Inferior parietal cortex (tissue), 1 donor: ENCODE measurements at regions not wholly inside any gene's neighbourhood (a gene's known extent, or its start where the extent isn't known, plus 50 kb on each side); places are given as distances from the start of the nearest gene placed in this dataset.

Experiments
- DNase-seq: peaks from one replicate; pipeline ENCODE4 v3.0.0-alpha.2; 2016; ENCODE audit errors: extremely low spot score

GRCh38 chr4:122203407-122203806 is 51.3 kb downstream of the BLTP1 start:
- DNase-seq = no peak

DNA sequence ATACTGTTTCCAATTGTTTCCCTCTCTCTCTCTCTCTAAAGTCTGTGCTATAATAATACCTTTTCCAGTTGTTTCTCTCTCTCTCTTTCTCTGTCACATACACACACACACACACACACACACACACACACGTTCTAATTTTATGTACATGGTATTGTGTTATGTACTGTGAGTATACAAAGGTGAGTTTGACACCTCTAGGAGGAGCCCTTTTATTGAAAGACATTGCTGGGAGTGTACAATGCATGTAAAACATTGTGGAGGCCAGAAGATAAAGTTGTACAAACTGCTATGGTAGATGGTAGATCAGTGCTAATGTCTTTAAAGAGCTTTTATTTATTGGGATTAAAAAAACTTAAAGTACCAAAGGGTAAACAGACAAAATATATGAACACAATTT is 53.6 kb downstream of the BLTP1 start:
- no peak for DNase-seq

DNA sequence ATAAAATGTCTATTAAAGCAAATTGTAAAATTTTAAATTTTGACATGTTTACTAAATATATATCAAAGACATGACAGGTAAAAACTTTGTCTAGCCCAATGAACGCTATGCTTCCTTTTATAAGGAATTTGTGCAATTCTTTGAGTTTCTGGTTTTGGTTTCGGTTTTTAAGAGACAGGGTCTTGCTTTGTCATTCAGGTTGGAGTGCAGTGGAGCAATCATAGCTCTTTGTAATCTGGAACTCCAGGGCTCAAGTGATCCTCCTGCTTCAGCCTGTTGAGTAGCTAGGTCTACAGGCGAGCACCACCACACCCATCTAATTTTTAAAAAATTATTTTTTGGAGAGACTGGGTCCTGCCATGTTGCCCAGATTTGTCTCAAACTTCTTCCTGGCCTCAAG is 60.7 kb downstream of the BLTP1 start:
- no peak for DNase-seq

DNA sequence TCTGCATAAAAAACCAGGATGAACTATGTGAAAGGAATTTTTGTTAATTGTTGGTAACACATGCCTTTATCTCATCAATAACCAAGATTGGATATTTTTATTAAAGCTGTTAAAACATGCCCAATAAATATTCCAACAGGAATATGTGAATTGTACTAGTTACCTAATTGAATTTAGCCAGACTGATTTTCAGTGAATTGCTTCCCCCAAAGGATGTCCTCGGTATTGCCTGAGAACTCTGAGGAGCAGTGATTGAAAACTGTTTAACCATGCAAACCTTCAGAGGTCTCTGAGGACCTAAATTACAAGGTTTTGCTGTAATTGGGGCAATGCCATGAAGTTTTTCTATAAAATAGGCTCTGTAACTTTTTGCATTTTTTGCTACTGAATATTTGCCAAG is 66.6 kb downstream of the BLTP1 start:
- peak; percentile 9 for DNase-seq

DNA sequence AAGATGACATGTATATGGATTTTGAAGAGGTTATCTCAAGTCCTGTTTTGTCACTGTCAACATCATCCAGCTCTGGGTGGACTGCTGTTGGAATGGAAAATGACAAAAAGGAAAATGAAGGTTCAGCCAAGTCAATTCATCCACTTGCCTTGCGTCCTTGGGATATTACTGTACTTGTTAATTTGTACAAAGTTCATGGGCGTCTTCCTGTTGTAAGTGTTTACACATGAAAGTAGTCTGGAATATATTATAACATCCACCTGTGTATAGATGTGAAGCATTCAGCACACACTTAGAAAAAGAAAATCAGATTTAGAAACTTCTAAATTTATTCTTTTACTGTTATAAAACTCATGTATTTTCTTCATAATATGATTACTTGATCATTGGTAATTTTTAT is 67.2 kb downstream of the BLTP1 start:
- DNase-seq = no peak

DNA sequence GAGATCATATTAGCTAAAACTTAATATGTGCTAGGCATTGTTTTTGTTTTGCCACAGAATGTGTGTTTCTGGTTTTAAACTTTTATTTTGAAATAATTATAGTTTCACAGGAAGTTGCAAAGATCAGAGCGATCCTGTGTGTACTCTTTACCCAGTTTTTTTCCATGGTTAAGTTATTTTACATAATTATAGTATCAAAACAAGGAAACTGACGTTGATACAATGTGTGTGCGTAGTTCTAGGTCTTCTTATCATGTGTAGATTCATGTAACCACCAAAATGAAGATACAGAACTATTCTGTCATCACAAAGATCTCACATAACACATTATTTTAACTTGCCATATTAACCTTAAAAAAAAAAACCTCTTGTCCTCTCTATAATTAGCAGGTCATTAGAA is 69.2 kb downstream of the BLTP1 start:
- no peak for DNase-seq

DNA sequence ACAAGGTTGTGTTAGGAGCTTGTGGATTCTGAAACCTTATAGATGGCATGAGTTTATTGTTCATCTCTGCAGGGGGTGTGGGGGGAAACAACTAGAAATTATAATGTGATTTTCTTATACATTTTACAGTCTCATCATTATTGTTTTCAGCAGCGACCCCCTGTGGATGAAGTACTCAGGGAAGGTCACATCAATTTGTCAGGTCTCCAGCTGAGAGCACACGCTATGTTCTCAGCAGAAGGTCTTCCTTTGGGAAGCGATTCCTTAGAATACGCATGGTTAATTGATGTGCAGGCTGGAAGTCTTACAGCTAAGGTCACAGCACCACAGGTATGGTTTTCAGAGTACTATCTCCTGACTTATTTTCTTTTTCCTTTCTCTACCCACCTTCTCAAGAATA is 72.2 kb downstream of the BLTP1 start:
- DNase-seq = no peak

DNA sequence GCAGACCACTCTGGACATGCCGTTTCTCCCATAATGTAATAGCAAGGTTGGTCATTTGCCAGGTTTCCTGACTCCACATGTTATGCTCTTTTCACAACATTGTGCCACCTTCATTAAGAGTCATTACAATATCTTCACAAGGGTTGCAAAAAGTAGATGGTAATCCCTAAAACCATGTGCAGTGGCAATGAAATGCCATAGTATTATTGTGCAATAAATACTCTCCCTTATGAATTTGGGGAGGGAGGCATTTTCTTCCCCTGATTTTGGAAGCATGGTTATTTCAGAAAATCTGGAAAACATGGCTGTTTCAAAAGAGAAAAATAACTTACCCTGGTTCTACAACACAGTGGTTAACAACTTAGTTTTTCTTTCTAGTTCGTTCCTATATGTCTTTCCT is 75.1 kb downstream of the BLTP1 start:
- DNase-seq = no peak

- no peak for DNase-seq
Measured at GRCh38 chr4:122229857-122230256, 77.7 kb downstream of the BLTP1 start.

DNA sequence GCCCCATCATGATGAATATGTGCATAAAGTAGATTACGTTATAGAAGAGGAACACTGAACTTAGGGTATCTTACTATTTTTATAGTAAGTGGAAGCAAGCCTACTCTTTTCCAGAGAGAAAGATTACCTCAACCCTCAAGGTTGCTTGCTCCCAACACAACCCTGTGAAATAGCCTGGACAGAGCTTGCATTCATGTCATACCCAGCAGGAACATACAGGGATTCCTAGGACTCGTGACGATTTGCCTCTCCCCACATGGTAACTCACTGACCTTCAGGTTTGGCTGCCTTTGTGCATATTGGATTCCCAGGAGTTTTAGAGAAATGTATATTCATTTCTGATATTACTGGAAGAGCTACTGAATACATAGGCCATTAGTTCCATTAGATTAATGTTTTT is 80.5 kb downstream of the BLTP1 start:
- no peak for DNase-seq

- no peak for DNase-seq
Measured at GRCh38 chr4:122234686-122235085, 82.6 kb downstream of the BLTP1 start.

DNA sequence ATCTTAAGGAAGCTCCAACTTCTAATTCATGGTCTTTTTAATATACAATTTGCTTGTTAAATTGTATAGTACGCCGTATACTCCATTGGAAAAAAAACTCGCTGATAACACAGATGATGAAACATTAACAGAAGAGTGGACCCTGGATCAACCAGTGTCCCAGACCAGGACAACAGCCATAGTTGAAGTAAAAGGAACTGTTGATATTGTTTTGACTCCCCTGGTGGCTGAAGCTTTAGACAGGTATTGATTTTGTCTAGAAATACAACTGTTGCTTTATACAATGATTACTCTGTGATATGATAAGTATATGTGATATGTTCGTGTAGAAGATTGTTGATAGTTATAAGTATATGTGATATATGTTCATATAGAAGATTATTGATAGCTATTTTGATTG is 91.7 kb downstream of the BLTP1 start:
- DNase-seq = no peak

GRCh38 chr4:122244764-122245163 is 92.6 kb downstream of the BLTP1 start:
- no peak for DNase-seq

DNA sequence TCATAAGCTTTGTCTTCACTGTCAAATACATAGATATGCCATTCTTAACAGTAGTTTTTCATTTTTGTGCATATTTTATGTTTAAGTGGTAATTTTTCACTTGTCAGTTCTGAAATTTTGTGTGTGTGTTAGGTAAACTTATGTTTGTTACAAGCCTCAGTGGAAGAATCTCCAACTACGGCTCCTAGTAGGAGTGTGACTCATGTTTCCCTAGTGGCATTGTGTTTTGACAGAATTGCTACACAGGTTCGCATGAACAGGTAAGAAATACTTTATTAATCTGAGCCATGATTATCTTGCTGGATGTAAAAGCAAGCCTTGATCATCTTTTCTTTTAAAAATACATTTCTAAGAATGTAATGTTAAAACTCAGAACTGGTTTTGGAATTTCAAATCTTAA is 94.4 kb downstream of the BLTP1 start:
- no peak for DNase-seq

DNA sequence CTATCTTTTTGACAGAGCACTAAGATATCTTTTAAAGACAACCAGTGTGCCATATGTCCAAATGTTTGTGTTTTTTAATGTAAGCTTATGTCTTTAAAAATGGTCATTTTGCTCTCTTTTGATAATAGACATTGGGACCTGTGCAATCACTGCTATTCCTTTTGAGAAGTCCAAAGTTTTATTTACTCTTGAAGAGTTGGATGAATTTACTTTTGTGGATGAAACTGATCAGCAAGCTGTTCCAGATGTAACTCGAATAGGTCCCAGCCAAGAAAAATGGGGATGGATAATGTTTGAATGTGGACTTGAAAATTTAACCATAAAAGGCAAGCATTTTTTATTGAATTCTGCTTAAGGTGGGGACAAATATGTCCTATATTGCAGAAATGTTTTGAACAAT is 97.2 kb downstream of the BLTP1 start:
- no peak for DNase-seq

DNA sequence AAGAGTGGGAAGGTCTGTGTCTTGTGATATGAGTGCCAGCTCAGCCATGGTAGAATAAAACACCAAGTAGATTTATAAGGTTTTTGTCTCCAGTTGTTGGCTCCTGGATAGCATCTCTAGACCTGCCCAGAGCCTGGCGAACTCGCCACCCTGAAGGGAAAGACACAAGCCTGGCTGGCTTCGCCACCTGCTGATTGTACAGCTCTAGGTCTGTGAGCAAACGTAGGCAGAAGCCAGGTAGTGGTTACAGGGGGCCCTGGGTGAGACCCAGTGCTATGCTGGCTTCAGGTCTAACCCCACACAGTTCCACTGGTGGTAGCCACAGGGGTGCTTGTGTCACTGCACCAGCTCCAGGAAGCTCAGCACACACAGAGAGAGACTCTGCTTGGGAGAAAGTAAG is 100.5 kb downstream of the BLTP1 start:
- DNase-seq = no peak

DNA sequence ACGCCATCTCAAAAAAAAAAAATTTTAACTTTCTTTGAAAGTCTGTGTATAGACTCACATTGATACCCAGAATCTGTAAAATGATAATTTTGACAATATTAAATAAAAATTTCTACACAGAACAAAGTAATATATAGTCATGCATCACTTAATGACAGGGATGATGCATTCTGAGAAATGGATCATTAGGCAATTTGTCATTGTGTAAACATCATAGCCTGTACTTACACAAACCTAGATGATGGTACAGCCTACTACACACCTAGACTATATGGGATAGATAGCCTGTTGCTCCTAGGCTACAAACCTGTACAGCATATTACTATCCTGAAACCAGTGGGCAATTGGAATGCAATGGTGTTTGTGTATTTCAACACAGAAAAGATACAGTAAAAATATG is 107.7 kb downstream of the BLTP1 start:
- no peak for DNase-seq

GRCh38 chr4:122276359-122276758 is 102.5 kb upstream of the ADAD1 start:
- DNase-seq = no peak

GRCh38 chr4:122278976-122279375 is 99.8 kb upstream of the ADAD1 start:
- no peak for DNase-seq

DNA sequence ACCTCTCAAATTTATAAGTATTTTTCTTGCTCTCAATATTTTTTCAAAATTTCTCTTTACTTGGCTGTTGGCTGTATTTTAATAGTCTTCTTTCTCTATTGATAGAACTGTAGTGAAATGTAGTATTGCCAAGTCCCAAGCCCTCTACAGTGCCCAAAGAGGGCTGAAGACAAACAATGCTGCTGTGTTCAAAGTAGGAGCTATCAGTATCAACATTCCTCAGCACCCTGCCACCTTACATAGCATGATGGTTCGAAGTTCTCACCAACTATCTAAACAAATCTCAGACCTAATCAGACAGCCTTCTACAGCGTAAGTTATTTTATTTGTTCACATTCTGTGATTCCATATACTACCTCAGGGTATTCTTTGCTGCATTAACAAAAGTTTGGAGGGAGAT is 99.1 kb upstream of the ADAD1 start:
- no peak for DNase-seq

DNA sequence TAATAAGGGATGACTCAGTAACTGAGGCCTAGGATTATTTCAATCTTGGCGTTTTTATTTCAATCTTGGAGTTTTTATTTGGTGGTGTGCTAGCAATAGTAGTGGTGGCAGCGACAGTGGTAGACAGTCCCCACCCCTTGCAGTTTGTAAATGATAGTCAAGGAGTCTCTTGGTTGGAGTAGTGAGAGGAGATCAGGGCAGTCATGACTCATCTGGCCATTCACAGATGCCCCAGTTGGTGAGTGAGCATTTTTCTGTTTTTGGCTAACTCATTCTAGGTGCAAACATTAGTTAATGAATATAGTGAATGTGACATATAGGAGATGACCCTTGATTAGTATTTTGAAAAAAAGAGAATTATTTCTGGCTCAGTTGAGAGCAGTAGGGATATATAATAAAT is 93.5 kb upstream of the ADAD1 start:
- no peak for DNase-seq

- no peak for DNase-seq
Measured at GRCh38 chr4:122293374-122294365, 85.1 kb upstream of the ADAD1 start.

DNA sequence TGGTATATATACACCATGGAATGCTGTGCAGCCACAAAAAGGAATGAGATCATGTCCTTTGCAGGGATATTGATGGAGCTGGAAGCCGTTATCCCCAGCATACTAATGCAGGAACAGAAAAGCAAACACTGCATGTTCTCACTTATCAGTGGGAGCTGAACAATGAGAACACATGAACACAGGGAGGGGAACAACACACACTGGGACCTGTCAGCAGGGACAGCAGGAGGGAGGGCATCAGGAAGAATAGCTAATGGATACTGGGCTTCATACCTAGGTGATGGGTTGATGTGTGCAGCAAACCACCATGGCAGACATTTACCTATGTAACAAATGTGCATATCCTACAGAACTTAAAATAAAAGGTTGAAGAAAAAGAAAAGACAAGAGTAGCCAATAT is 81.1 kb upstream of the ADAD1 start:
- no peak for DNase-seq

DNA sequence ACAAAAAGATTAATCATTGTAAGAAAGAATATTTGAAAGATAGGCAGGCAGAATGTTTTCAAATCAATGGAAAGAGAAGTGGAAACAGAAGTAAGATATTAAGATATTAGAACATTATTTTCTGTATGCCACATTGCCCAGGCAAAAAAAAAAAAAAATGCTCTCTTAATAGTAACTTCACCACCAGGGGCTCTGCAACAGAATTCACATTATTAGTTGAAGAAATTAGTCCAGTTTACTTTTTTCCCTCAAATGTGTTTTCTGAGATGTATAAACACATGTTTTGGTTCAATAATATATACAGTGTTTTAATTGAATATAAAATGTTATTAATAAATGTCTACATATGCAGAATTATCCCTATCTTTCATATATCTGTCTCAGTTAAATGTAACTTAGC is 78.0 kb upstream of the ADAD1 start:
- DNase-seq = no peak
